ENCODE measurements at regions not wholly inside any gene's neighbourhood (a gene's known extent, or its start where the extent isn't known, plus 50 kb on each side); places are given as distances from the start of the nearest gene placed in this dataset.

GRCh38 chr6:105746130-105746505, 340.0 kb upstream of the PRDM1 start:
- TF ChIP-seq CTCF (IDR thresholded peaks at IDR 0.05; ENCODE audit: insufficient read depth, low read length, severe bottlenecking): no peak
- FAIRE-seq (no peak), DNase-seq (ENCODE audit: low read depth) (no peak)
- H3K27me3 ChIP-seq (ENCODE audit: control insufficient read depth, insufficient read depth, low read length): no peaks in the 10 kb centered on the region
- no peak overlapping the region for H3K4me3 ChIP-seq (ENCODE audit: low read depth, low read length)
- H3K36me3 ChIP-seq (ENCODE audit: control insufficient read depth, insufficient read depth, low read length): no peaks in the 10 kb centered on the region

DNA sequence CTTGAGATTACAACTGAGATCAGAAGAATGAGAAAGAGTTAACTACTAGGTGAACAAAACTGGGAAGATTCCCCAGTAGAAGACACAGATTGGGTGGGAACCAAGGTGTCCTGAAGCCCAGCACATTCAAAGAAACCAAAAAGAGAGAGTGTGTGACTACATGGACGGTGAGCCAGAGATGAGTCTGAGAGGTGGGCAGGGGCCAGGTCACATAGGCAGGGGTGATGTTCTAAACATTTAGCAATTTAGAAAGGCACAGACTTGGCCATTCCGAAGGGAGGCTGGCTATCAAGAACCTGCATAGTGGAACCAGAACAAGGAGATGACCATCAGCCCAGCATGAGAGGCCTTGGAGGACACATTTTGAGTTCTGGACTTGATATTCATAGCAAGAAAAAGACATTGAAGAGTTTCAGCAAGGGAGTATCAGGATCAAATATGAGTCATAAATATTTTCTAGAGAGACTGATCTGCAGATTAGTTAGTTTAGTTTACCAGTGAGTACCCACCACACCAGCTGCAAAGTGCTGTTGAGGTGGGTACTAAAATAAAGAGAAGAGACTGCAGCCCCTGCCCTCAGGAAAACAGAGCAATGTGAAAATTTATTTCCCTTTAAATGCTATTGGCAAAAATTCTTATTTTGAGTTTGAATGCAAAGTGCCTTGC, 340.5 kb upstream of the PRDM1 start:
- H3K36me3 ChIP-seq (ENCODE audit: control insufficient read depth, insufficient read depth, low read length): no peaks in the 10 kb centered on the region
- no peak overlapping the region for H3K4me3 ChIP-seq (ENCODE audit: low read depth, low read length)
- no peaks in the 10 kb centered on the region for H3K27me3 ChIP-seq (ENCODE audit: control insufficient read depth, insufficient read depth, low read length)
- FAIRE-seq (no peak), DNase-seq (ENCODE audit: low read depth) (no peak)
- TF ChIP-seq CTCF (IDR thresholded peaks at IDR 0.05; ENCODE audit: insufficient read depth, low read length, severe bottlenecking): no peak

- FAIRE-seq: no peak
- TF ChIP-seq CTCF (IDR thresholded peaks at IDR 0.05; ENCODE audit: insufficient read depth, low read length, severe bottlenecking): no peak
- Histone ChIP-seq H3K4me3 (ENCODE audit: low read depth, low read length) (no peak overlapping the region), H3K27me3 (ENCODE audit: control insufficient read depth, insufficient read depth, low read length) (no peaks in the 10 kb centered on the region), H3K36me3 (ENCODE audit: control insufficient read depth, insufficient read depth, low read length) (no peaks in the 10 kb centered on the region)
- no peak for DNase-seq (ENCODE audit: low read depth)
These were observed 341.3 kb upstream of the PRDM1 start for GRCh38 chr6:105744815-105745214.

DNA sequence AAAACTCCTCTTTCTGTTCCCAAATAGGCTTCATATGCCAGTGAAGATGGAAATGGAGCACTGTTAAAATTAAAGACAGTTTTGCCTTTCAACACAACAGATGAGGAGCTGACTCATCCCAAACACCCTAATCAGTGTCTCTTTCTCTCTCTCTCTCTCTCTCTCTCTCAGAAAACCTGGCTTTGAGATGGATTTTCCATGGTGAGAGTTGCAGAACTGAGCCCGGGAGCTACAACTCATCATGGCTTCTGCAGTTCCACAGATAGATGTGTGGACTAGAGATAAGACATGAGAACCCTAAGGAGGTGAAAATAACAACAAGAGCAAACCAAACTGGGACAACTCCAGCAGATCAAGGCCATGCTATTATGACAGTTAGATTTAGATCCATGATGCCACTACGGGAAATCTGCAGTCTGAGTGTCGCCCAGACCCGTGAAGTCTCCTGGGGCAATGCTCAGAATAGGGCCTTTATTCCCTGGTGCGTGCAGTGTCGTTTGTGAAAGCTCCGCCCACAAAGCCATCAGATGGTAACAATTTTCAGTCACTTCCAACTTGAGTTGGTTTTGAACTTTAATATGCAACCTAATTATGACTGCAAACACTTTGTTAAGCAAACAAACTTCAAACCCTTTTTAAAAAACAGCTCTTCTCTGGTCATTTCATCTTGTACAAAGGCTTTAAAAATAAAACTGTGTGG, 338.2 kb upstream of the PREP start:
- H3K36me3 ChIP-seq (ENCODE audit: control insufficient read depth, insufficient read depth, low read length): no peaks in the 10 kb centered on the region
- no peaks in the 10 kb centered on the region for H3K27me3 ChIP-seq (ENCODE audit: control insufficient read depth, insufficient read depth, low read length)
- DNase-seq (ENCODE audit: low read depth) (no peak), FAIRE-seq (no peak)
- H3K4me3 ChIP-seq (ENCODE audit: low read depth, low read length): no peak overlapping the region
- TF ChIP-seq CTCF (IDR thresholded peaks at IDR 0.05; ENCODE audit: insufficient read depth, low read length, severe bottlenecking): no peak

- no peak for FAIRE-seq
- no peak overlapping the region for H3K4me3 ChIP-seq (ENCODE audit: low read depth, low read length)
- no peaks in the 10 kb centered on the region for H3K36me3 ChIP-seq (ENCODE audit: control insufficient read depth, insufficient read depth, low read length)
- H3K27me3 ChIP-seq (ENCODE audit: control insufficient read depth, insufficient read depth, low read length): no peaks in the 10 kb centered on the region
- no peak for DNase-seq (ENCODE audit: low read depth)
- no peak for TF ChIP-seq CTCF (IDR thresholded peaks at IDR 0.05; ENCODE audit: insufficient read depth, low read length, severe bottlenecking)
These were observed 336.9 kb upstream of the PREP start for GRCh38 chr6:105739764-105740163.

Measured in bronchial epithelial cell (primary cell).